NCI-H1436 treated with DMSO at 0.1 percent for 48 hours (cell line): ENCODE measurements at regions not wholly inside any gene's neighbourhood (a gene's known extent, or its start where the extent isn't known, plus 50 kb on each side); places are given as distances from the start of the nearest gene placed in this dataset.
"Not testable (repeated sequence)": the region's sequence is repeated elsewhere in the genome, so short reads cannot be mapped to it uniquely, and the experiment has no call there.

Experiments used
- DNase-seq: peaks from one replicate; lab custom pipeline; 2025; lab: John Stamatoyannopoulos, UW

GRCh38 chr20:19026121-19026878 lies 186.1 kb upstream of the SLC24A3 start:
- DNase-seq, result no peak

GRCh38 chr20:19026901-19027644 lies 185.4 kb upstream of the SLC24A3 start:
- no peak for DNase-seq

DNA sequence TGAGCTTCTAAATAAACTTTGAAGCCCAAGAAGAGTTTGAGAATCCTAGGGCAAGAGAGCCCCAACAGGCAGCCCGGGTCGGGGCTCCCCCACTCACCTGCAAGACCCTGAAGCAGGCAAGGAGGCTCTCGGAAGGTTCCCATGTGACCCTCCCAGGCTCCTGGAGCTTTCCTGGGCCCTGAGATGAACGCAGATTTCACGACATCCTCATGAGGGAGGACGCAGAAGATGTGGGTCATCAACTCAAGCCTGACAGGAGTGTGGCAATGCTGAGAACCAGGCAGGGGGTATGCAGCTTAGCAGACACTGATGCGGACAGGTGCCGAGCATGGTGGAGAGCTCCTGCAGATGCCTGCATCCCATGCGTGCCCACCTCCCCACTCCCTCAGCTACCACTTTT lies 184.5 kb upstream of the SLC24A3 start:
- DNase-seq, result no peak

- no peak for DNase-seq
These were observed 170.7 kb upstream of the SLC24A3 start for GRCh38 chr20:19041787-19042186.

GRCh38 chr20:19045371-19045770 lies 167.1 kb upstream of the SLC24A3 start:
- no peak for DNase-seq

DNA sequence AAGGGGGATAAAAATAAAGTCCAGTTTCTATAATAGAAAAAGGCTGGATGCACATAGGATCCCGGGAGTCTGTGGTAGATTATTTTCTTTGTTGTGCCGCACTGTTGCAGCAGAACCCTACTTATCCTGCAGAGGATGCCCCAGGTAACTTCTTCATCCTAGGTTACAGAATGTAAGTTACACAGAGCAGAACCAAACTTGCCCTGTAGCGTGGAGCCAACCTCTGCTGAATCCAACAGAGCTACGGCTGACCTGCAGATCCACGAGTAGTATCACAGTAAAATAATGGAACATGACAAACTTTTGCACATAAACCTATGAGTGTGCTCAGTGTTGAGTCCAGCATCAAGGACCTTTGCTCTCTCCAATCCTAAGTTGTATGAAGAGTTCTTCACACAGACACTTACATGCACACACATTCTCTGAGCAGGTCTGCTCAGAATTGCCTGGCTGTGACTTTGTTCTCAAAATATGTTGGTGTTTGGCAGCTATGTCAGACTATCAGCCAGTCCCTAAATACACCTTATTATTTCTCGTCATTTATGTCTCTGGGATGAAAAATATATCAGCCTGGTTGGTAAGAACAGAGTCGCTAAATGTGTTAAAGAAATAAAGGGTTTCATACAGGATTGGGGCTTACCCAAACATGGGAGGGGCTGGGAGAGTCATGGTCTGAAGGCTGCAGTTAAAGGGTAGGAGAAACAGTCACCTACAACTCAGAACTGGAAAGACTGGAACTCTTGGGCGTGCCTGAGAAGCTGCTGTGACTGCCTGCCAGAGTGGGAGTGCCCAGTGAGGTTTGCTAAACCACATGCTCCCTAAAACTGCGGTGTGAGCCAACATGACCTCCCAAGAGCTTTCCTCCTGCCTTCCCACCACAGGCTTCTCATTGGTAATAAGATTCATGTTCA lies 165.1 kb upstream of the SLC24A3 start:
- no peak for DNase-seq

DNA sequence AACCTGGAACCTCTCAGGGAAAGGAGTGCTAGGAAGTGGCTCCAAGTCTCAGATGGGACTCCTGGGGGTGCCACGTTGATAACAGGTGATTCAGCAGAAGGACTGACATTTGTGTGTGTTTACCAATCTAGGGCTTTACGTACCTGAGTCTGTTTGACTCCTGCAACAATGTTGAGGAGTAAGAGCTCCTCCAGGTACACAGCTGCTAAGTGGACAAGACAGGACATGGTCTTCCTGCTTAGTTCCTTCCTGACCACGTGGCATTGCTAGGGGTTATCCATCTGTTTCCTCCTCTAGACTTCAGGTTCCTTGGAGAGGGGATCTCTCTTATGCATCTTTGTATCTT lies 164.5 kb upstream of the SLC24A3 start:
- DNase-seq, result no peak

GRCh38 chr20:19048995-19049501 lies 163.4 kb upstream of the SLC24A3 start:
- DNase-seq, result no peak

DNA sequence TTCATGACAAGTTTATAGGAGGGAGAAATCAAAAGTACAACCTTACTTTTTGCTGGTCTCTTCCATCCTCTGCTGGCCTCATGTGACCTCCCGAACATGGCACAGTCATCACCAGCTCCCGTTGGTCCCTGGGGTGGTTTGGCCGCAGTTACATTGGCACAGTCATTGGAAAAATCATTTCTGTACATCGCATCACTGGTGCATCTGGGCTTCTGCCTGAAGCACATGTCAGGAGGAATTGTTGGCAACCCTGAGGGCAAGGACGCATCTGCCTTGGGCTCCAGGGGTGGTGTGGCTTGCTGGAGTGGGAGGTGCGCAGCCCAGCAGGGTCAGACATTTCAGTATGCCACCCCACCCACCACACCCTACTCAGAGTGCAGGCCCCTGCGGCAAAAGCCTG lies 162.9 kb upstream of the SLC24A3 start:
- no peak for DNase-seq

DNA sequence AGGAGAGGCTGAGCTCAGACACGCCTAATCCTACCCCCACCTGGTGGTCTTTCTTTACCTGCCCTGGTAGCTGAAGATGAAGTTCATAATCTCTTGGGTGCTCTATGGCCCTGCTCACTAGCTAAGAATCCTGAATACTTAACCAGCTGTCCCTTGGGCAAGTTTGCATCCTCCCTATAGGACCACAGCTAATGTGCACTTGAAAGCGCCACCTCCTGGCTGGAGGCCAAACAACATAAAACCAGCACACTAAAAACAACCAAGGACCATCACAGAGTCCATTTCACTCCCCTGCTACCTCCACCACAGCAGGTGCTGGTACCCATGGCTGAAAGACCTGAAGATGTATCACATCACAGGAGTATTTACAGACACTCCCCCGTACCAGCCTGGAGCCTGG lies 155.5 kb upstream of the SLC24A3 start:
- no peak for DNase-seq

DNA sequence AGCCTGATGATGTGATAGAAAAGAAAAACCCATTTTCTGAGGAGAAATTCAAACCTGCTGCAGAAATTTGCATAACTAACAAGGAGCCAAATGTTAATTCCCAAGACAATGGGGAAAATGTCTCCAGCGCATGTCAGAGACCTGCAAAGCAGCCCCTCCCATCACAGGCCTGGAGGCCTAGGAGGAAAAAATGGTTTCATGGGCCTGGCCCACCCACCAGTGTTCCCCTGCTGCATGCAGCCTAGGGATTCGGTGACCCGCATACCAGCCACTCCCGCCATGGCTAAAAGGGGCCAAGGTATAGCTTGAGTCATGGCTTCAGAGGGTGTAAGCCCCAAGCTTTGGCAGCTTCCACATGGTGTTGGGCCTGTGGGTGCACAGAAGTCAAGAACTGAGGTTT lies 147.7 kb upstream of the SLC24A3 start:
- not testable (repeated sequence) for DNase-seq

DNA sequence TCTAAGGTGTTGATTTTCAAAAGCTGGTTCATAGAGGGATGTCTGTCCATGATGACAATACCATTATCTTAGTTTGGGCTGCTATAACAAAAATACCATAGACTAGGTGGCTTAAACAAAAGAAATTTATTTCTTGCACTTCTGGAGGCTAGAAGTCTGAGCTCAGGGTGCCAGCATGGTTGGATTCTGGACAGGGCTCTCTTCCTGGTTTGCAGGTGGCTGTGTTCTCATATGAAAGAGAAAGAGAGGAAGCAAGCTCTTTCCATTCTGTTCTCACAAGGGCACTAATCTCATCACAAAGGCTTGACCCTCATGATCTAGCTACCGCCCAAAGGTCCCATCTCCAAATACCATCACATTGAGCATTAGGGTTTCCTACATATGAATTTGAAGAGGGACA lies 144.5 kb upstream of the SLC24A3 start:
- no peak for DNase-seq

GRCh38 chr20:19070026-19070425 lies 142.4 kb upstream of the SLC24A3 start:
- DNase-seq, result no peak

GRCh38 chr20:19070681-19071445 lies 141.6 kb upstream of the SLC24A3 start:
- DNase-seq, result no peak

- no peak for DNase-seq
These were observed 141.1 kb upstream of the SLC24A3 start for GRCh38 chr20:19071446-19071725.

DNA sequence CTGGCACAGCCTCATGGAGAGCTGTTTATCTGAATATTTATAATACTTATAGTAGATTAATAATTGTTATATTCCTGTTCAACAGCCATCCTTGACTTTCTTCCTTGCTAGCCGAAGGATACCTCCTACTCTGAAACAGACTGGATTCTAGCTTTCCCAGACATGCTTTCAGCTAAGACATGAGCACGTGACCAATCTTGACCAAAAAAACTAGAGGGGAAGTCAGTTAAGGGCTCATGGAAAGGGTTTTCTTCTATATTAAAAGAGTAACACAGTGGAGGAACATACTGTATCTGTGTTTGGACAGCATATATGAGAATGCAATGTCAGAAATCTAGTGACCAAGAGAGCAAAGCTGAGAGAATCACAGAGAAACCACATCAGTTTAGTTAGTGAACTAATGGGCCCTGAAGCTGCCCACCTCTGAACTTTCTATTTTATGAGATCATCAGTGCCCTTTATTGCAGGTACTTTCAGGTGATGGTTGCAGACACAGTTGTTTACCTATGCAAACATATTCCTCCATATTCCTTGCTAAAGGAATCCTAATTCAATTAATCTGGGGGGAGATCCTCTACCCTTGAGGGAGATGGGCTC lies 140.4 kb upstream of the SLC24A3 start:
- no peak for DNase-seq

DNA sequence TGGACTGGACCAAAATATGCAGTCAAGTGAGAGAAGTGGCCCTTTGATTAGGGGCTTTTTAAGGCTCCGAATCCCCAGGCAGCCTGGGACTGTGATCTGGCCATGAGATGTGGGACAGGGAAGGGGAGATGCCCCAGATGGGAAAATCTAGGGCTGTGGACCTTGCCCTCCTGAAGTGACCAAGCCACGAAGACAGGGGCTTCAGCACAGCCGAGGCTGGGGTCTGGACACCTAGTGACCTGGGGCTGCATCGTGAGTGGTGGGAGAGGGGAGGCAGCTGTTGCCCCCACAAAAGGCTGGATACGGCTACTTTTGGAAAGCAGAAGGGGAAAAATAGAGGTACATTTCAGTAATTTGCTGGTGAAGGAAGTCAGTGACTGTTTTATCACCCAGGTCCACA lies 139.5 kb upstream of the SLC24A3 start:
- DNase-seq, result no peak

DNA sequence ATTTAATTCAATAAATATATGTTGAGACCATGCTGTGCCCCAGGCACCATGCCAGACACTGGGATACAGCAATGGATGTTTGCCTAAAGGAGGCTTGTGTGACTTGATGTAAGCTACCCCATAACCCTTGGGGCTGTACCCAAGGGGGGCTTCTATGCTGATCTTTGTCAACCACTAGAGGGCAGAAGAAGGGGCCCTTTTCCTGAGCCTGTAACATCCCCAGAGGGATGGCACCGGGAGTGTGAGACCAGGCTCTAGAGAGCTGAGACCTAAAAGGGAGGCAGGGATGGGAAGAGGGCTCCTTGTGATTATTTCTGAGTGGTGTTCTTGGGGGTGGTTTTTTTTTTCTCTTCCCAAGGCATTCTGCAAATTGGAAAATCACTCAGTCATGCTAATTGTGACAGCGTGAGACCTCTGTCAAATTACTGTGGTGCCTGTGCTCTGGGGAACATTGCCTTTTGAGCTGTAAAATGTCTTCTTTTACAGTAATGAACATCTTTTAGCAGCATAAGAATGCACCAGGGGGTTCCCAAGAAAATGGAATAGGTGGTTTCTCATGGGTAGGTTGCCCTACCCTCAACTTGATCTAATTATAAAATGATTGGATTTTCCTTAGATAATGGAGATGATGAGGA lies 138.7 kb upstream of the SLC24A3 start:
- no peak for DNase-seq

GRCh38 chr20:19074356-19074755 lies 138.1 kb upstream of the SLC24A3 start:
- no peak for DNase-seq

- DNase-seq, result no peak
These were observed 137.5 kb upstream of the SLC24A3 start for GRCh38 chr20:19074828-19075516.
